GM18508 (cell line): ENCODE measurements at regions not wholly inside any gene's neighbourhood (a gene's known extent, or its start where the extent isn't known, plus 50 kb on each side); places are given as distances from the start of the nearest gene placed in this dataset.
"Not testable (repeated sequence)": the region's sequence is repeated elsewhere in the genome, so short reads cannot be mapped to it uniquely, and the experiment has no call there.

Experiments used
- ATAC-seq: cut with Tn5 transposase; IDR thresholded peaks from one replicate; pipeline ENCODE4 v1.9.1; 2021; ENCODE audit warnings: moderate number of reproducible peaks; ENCODE audit not compliant: insufficient read depth, unreplicated experiment

- no peak for ATAC-seq
These were observed 52.3 kb downstream of the MRPL57 start for GRCh38 chr13:21228738-21229137.

GRCh38 chr13:21229241-21230024 lies 53.0 kb downstream of the MRPL57 start:
- ATAC-seq: no peak

GRCh38 chr13:21230516-21230915 lies 54.1 kb downstream of the MRPL57 start:
- no peak for ATAC-seq

- no peak for ATAC-seq
These were observed 55.0 kb downstream of the MRPL57 start for GRCh38 chr13:21231426-21231940.

- ATAC-seq: no peak
These were observed 55.7 kb downstream of the MRPL57 start for GRCh38 chr13:21232196-21232595.

GRCh38 chr13:21232599-21232998 lies 56.1 kb downstream of the MRPL57 start:
- no peak for ATAC-seq

GRCh38 chr13:21233086-21233485 lies 56.6 kb downstream of the MRPL57 start:
- no peak for ATAC-seq

GRCh38 chr13:21234526-21234925 lies 58.1 kb downstream of the MRPL57 start:
- no peak for ATAC-seq

GRCh38 chr13:21235174-21235573 lies 58.7 kb downstream of the MRPL57 start:
- ATAC-seq: no peak

- ATAC-seq: no peak
These were observed 60.6 kb downstream of the MRPL57 start for GRCh38 chr13:21237081-21237480.

GRCh38 chr13:21238267-21238666 lies 61.8 kb downstream of the MRPL57 start:
- no peak for ATAC-seq

- ATAC-seq: no peak
These were observed 64.1 kb downstream of the MRPL57 start for GRCh38 chr13:21240586-21240985.

GRCh38 chr13:21242236-21242635 lies 65.8 kb downstream of the MRPL57 start:
- no peak for ATAC-seq

- no peak for ATAC-seq
These were observed 66.8 kb downstream of the MRPL57 start for GRCh38 chr13:21243045-21243897.

GRCh38 chr13:21243898-21244184 lies 67.4 kb downstream of the MRPL57 start:
- not testable (repeated sequence) for ATAC-seq

GRCh38 chr13:21246761-21247452 lies 70.4 kb downstream of the MRPL57 start:
- ATAC-seq: no peak

- no peak for ATAC-seq
These were observed 79.9 kb downstream of the MRPL57 start for GRCh38 chr13:21256351-21256761.

GRCh38 chr13:21256891-21257290 lies 80.4 kb downstream of the MRPL57 start:
- no peak for ATAC-seq

GRCh38 chr13:21259571-21260455 lies 83.4 kb downstream of the MRPL57 start:
- no peak for ATAC-seq
